ENCODE measurements at regions not wholly inside any gene's neighbourhood (a gene's known extent, or its start where the extent isn't known, plus 50 kb on each side); places are given as distances from the start of the nearest gene placed in this dataset.

GRCh38 chr2:71772510-71773172 is 319.3 kb downstream of the DYSF start:
- Histone ChIP-seq H3K4me3 (no peak overlapping the region), H3K9me3 (peaks cover 0 to 8% (median 0%) of the 10 kb centered on the region in 4 donors), H3K4me1 (no peaks in the 10 kb centered on the region), H3K27me3 (no peaks in the 10 kb centered on the region), H3K27ac (no peak overlapping the region), H3K36me3 (no peaks in the 10 kb centered on the region)
- TF ChIP-seq, protein P1, sequence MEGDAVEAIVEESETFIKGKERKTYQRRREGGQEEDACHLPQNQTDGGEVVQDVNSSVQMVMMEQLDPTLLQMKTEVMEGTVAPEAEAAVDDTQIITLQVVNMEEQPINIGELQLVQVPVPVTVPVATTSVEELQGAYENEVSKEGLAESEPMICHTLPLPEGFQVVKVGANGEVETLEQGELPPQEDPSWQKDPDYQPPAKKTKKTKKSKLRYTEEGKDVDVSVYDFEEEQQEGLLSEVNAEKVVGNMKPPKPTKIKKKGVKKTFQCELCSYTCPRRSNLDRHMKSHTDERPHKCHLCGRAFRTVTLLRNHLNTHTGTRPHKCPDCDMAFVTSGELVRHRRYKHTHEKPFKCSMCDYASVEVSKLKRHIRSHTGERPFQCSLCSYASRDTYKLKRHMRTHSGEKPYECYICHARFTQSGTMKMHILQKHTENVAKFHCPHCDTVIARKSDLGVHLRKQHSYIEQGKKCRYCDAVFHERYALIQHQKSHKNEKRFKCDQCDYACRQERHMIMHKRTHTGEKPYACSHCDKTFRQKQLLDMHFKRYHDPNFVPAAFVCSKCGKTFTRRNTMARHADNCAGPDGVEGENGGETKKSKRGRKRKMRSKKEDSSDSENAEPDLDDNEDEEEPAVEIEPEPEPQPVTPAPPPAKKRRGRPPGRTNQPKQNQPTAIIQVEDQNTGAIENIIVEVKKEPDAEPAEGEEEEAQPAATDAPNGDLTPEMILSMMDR (IDR thresholded peaks at IDR 0.05), result no peak
- TF ChIP-seq POLR2A (IDR thresholded peaks at IDR 0.05), result no peak
- WGBS (ENCODE audit: insufficient coverage, low coverage, low lambda C conversion rate, missing lambda C conversion rate), result 88% methylated on average over 4 of the region's 4 CpGs
- intact Hi-C loops (cut with DNase I), result no loop called here
- no peak for DNase-seq
- ATAC-seq, result no peak

- no peaks in the 10 kb centered on the region for H3K4me1 ChIP-seq
- no peaks in the 10 kb centered on the region for H3K36me3 ChIP-seq
- H3K9me3 ChIP-seq, result peaks cover 0 to 8% (median 0%) of the 10 kb centered on the region in 4 donors
- TF ChIP-seq, protein P1 (IDR thresholded peaks at IDR 0.05), result no peak
- TF ChIP-seq POLR2A (IDR thresholded peaks at IDR 0.05), result no peak
- H3K27ac ChIP-seq, result no peak overlapping the region
- no peak for ATAC-seq
- DNase-seq, result no peak
- intact Hi-C loops (cut with DNase I), result no loop called here
- H3K4me3 ChIP-seq, result no peak overlapping the region
- 100% methylated on average over 1 of the region's 1 CpG for WGBS (ENCODE audit: insufficient coverage, low coverage, low lambda C conversion rate, missing lambda C conversion rate)
- H3K27me3 ChIP-seq, result no peaks in the 10 kb centered on the region
Observed at GRCh38 chr2:71767663-71768062, 314.3 kb downstream of the DYSF start.

DNA sequence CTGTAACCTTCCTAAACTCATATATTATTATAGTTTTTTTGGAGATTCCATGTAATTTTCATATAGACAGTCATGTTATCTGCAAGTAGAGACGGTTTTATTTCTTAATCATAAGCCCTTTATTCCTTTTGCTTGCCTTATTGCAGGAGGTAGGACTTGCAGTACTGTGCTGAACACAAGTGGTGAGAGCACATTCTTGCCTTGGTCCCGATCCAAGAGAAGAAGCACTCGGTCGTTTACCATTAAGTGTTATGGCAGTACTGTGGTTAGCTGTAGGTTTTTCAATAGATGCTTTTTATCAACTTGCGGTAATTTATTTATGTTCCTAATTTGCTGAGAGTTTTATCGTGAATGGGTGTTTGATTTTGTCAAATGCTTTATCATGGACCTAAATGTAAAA is 305.7 kb downstream of the DYSF start:
- H3K27me3 ChIP-seq, result no peaks in the 10 kb centered on the region
- WGBS (ENCODE audit: insufficient coverage, low coverage, low lambda C conversion rate, missing lambda C conversion rate), result 43% methylated on average over 6 of the region's 6 CpGs
- TF ChIP-seq POLR2A (IDR thresholded peaks at IDR 0.05), result no peak
- TF ChIP-seq, protein P1 (IDR thresholded peaks at IDR 0.05), result no peak
- H3K9me3 ChIP-seq, result no peaks in the 10 kb centered on the region
- DNase-seq (no peak), ATAC-seq (no peak)
- no peak overlapping the region for H3K27ac ChIP-seq
- no peak overlapping the region for H3K4me3 ChIP-seq
- no peaks in the 10 kb centered on the region for H3K36me3 ChIP-seq
- intact Hi-C loops (cut with DNase I), result no loop called here
- no peaks in the 10 kb centered on the region for H3K4me1 ChIP-seq

- no peaks in the 10 kb centered on the region for H3K27me3 ChIP-seq
- H3K4me3 ChIP-seq, result no peak overlapping the region
- no peak for ATAC-seq
- intact Hi-C loops (cut with DNase I), result no loop called here
- 61% methylated on average over 9 of the region's 9 CpGs for WGBS (ENCODE audit: insufficient coverage, low coverage, low lambda C conversion rate, missing lambda C conversion rate)
- TF ChIP-seq POLR2A (IDR thresholded peaks at IDR 0.05), result no peak
- TF ChIP-seq, protein P1 (IDR thresholded peaks at IDR 0.05), result no peak
- H3K27ac ChIP-seq, result no peak overlapping the region
- H3K9me3 ChIP-seq, result no peaks in the 10 kb centered on the region
- no peaks in the 10 kb centered on the region for H3K36me3 ChIP-seq
- no peaks in the 10 kb centered on the region for H3K4me1 ChIP-seq
- no peak for DNase-seq
Observed at GRCh38 chr2:71757351-71757750, 304.0 kb downstream of the DYSF start.
